Activated T-cell treated with anti-CD3 and anti-CD28 coated beads, Interleukin-2, amount 50 U/mL, for 48 hours (primary cell): ENCODE measurements at regions not wholly inside any gene's neighbourhood (a gene's known extent, or its start where the extent isn't known, plus 50 kb on each side); places are given as distances from the start of the nearest gene placed in this dataset.
"Not testable (repeated sequence)": the region's sequence is repeated elsewhere in the genome, so short reads cannot be mapped to it uniquely, and the experiment has no call there.

Experiments
- DNase-seq, 2 experiments: peaks; one replicate each; pipeline ENCODE4 v3.0.0-alpha.2; 2020

- DNase-seq = no peak
These were observed 309.5 kb downstream of the NPHP4 start for GRCh38 chr1:5682626-5683225.

GRCh38 chr1:5681654-5682053, 310.6 kb downstream of the NPHP4 start:
- DNase-seq = no peak

GRCh38 chr1:5680600-5680999, 311.6 kb downstream of the NPHP4 start:
- DNase-seq = no peak

GRCh38 chr1:5678759-5679158, 313.5 kb downstream of the NPHP4 start:
- no peak for DNase-seq

GRCh38 chr1:5672355-5672754, 319.9 kb downstream of the NPHP4 start:
- DNase-seq = not testable (repeated sequence)

- no peak for DNase-seq
These were observed 321.5 kb downstream of the NPHP4 start for GRCh38 chr1:5670590-5671350.

- DNase-seq = no peak
These were observed 324.5 kb downstream of the NPHP4 start for GRCh38 chr1:5667513-5668325.

- no peak for DNase-seq
These were observed 327.0 kb downstream of the NPHP4 start for GRCh38 chr1:5664906-5665875.

- no peak for DNase-seq
These were observed 328.0 kb downstream of the NPHP4 start for GRCh38 chr1:5664081-5664768.

GRCh38 chr1:5662744-5663126, 329.5 kb downstream of the NPHP4 start:
- no peak for DNase-seq

GRCh38 chr1:5662086-5662743, 330.0 kb downstream of the NPHP4 start:
- DNase-seq = no peak

- DNase-seq = no peak
These were observed 330.8 kb downstream of the NPHP4 start for GRCh38 chr1:5661196-5662085.

GRCh38 chr1:5660141-5660935, 331.9 kb downstream of the NPHP4 start:
- no peak for DNase-seq

- DNase-seq = no peak
These were observed 332.6 kb downstream of the NPHP4 start for GRCh38 chr1:5659606-5660005.

GRCh38 chr1:5658340-5659316, 333.6 kb downstream of the NPHP4 start:
- peak in 1 of 2 experiments; percentile 7 for DNase-seq

- no peak for DNase-seq
These were observed 340.0 kb downstream of the NPHP4 start for GRCh38 chr1:5651964-5652821.

- DNase-seq = no peak
These were observed 340.8 kb downstream of the NPHP4 start for GRCh38 chr1:5651473-5651872.
